ENCODE measurements at regions not wholly inside any gene's neighbourhood (a gene's known extent, or its start where the extent isn't known, plus 50 kb on each side); places are given as distances from the start of the nearest gene placed in this dataset.

GRCh38 chr22:47607486-47607885, 845.0 kb downstream of the TBC1D22A start:
- H3K27me3 ChIP-seq, result no peaks in the 10 kb centered on the region
- H3K36me3 ChIP-seq, result no peaks in the 10 kb centered on the region
- no peak overlapping the region for H3K4me3 ChIP-seq
- no peaks in the 10 kb centered on the region for H3K4me1 ChIP-seq (ENCODE audit: insufficient read depth)
- intact Hi-C loops (cut with DNase I), result no loop called here
- WGBS, 3 donors, result 78 to 89% (median 83%) methylated on average over 7 of the region's 7 CpGs
- H3K27ac ChIP-seq, result no peak overlapping the region
- TF ChIP-seq CTCF (IDR thresholded peaks at IDR 0.05), result no peak
- TF ChIP-seq POLR2A (IDR thresholded peaks at IDR 0.05), result no peak
- no peak for TF ChIP-seq EP300 (IDR thresholded peaks at IDR 0.05)
- no peaks in the 10 kb centered on the region for H3K9me3 ChIP-seq
- DNase-seq, result no peak

- Histone ChIP-seq H3K27ac (no peak overlapping the region), H3K27me3 (no peaks in the 10 kb centered on the region), H3K4me1 (ENCODE audit: insufficient read depth) (no peaks in the 10 kb centered on the region), H3K36me3 (no peaks in the 10 kb centered on the region), H3K4me3 (no peak overlapping the region), H3K9me3 (no peaks in the 10 kb centered on the region)
- 86 to 95% (median 90%) methylated on average over 8 to 9 of the region's 9 CpGs for WGBS, 3 donors
- TF ChIP-seq POLR2A (IDR thresholded peaks at IDR 0.05), result no peak
- TF ChIP-seq CTCF (IDR thresholded peaks at IDR 0.05), result no peak
- intact Hi-C loops (cut with DNase I), result no loop called here
- peak in 1 of 5 donors; percentile 12 for DNase-seq
Observed at GRCh38 chr22:47606426-47606825, 844.0 kb downstream of the TBC1D22A start.

GRCh38 chr22:47605886-47606285, 843.4 kb downstream of the TBC1D22A start:
- H3K36me3 ChIP-seq, result no peaks in the 10 kb centered on the region
- no peaks in the 10 kb centered on the region for H3K9me3 ChIP-seq
- H3K27me3 ChIP-seq, result no peaks in the 10 kb centered on the region
- DNase-seq, result peak in 1 of 5 donors; percentile 5
- H3K27ac ChIP-seq, result no peak overlapping the region
- intact Hi-C loops (cut with DNase I), result no loop called here
- H3K4me3 ChIP-seq, result no peak overlapping the region
- WGBS, 3 donors, result 53 to 73% (median 68%) methylated on average over 5 of the region's 5 CpGs
- TF ChIP-seq CTCF (IDR thresholded peaks at IDR 0.05) (no peak), EP300 (IDR thresholded peaks at IDR 0.05) (no peak)
- no peaks in the 10 kb centered on the region for H3K4me1 ChIP-seq (ENCODE audit: insufficient read depth)

- WGBS, 3 donors, result 71 to 82% (median 79%) methylated on average over 15 of the region's 15 CpGs
- intact Hi-C loops (cut with DNase I), result no loop called here
- peak in 1 of 5 donors; percentile 8 for DNase-seq
Observed at GRCh38 chr22:47605441-47605840, 843.0 kb downstream of the TBC1D22A start.

More at GRCh38 chr22:47605441-47605840, 843.0 kb downstream of the TBC1D22A start:
- no peak for TF ChIP-seq POLR2A (IDR thresholded peaks at IDR 0.05)
- TF ChIP-seq CTCF (IDR thresholded peaks at IDR 0.05), result no peak
- no peaks in the 10 kb centered on the region for H3K4me1 ChIP-seq (ENCODE audit: insufficient read depth)
- H3K27me3 ChIP-seq, result no peaks in the 10 kb centered on the region
- no peaks in the 10 kb centered on the region for H3K36me3 ChIP-seq
- no peaks in the 10 kb centered on the region for H3K9me3 ChIP-seq
- no peak overlapping the region for H3K27ac ChIP-seq
- no peak overlapping the region for H3K4me3 ChIP-seq
